Kidney (tissue), 13 donors: ENCODE measurements at regions not wholly inside any gene's neighbourhood (a gene's known extent, or its start where the extent isn't known, plus 50 kb on each side); places are given as distances from the start of the nearest gene placed in this dataset.
A peak's percentile ranks its signal among the peaks of the same experiment; 100 is the strongest.

Source experiments
- DNase-seq, 5 donors: peaks; one replicate each; pipeline ENCODE4 v3.0.0-alpha.2; 2013 to 2020
- FAIRE-seq: peaks from 2 replicates; lab custom pipeline; 2012; peaks lifted over from hg19 to GRCh38; lab: Jason Lieb, UNC
- H3K27ac ChIP-seq, 2 donors: one replicate each; pipeline ENCODE4 v1.7.0; 2013; ENCODE audit warnings: low read depth in 2 of 2, low read length in 2 of 2, inconsistent platforms in 1 of 2
- H3K27me3 ChIP-seq: one replicate; pipeline ENCODE4 v1.7.1; 2013; ENCODE audit warnings: low read length, inconsistent platforms; ENCODE audit not compliant: control insufficient read depth, insufficient read depth
- H3K36me3 ChIP-seq, 3 donors: one replicate each; pipeline versions ENCODE4 v1.7.0 to v1.7.1; 2013; ENCODE audit warnings: low read length in 3 of 3, control low read depth in 1 of 3, inconsistent platforms in 1 of 3; ENCODE audit not compliant: insufficient read depth in 3 of 3, control insufficient read depth in 2 of 3
- H3K4me1 ChIP-seq, 3 donors: one replicate each; pipeline versions ENCODE4 v1.7.0 to v1.7.1; 2013; ENCODE audit warnings: low read length in 3 of 3, inconsistent platforms in 1 of 3, low read depth in 1 of 3; ENCODE audit not compliant: control insufficient read depth in 2 of 3, insufficient read depth in 2 of 3
- H3K4me3 ChIP-seq, 3 donors: one replicate each; pipeline versions ENCODE4 v1.7.0 to v1.8.1; 2013; ENCODE audit warnings: low read length in 3 of 3, control low read depth in 1 of 3, inconsistent platforms in 1 of 3
- H3K9ac ChIP-seq, 3 donors: one replicate each; pipeline versions ENCODE4 v1.7.0 to v1.7.1; 2013; ENCODE audit warnings: low read length in 3 of 3, control low read depth in 1 of 3, inconsistent platforms in 1 of 3
- H3K9me3 ChIP-seq, 3 donors: one replicate each; pipeline versions ENCODE4 v1.7.0 to v1.7.1; 2013; ENCODE audit warnings: low read length in 3 of 3, control low read depth in 1 of 3, inconsistent platforms in 1 of 3; ENCODE audit not compliant: control insufficient read depth in 2 of 3, insufficient read depth in 1 of 3
- CTCF ChIP-seq: IDR thresholded peaks from 3 replicates; pipeline ENCODE4 v1.5.1; 2012; ENCODE audit warnings: mild to moderate bottlenecking, moderate library complexity, borderline replicate concordance; ENCODE audit not compliant: insufficient read depth; ENCODE audit errors: extremely low read depth
- intact Hi-C: fragments of 100-400 bp; cut with DNase I; formaldehyde crosslinking; loops from one replicate; pipeline ENCODE4 v1.11.1; 2022
- donor health status: control.
- donor health status: control.
- donor health status: control.
- donor health status: control.
- donor health status: control.
- donor health status: DM: yes; HTN: yes; CAD: no.
- donor health status: Normal renal cell carcinoma (clear cell type).

- no peak overlapping the region for H3K4me3 ChIP-seq
- no peaks in the 10 kb centered on the region for H3K9me3 ChIP-seq
- FAIRE-seq (no peak), DNase-seq (no peak)
- no peaks in the 10 kb centered on the region for H3K36me3 ChIP-seq
- H3K4me1 ChIP-seq, result no peaks in the 10 kb centered on the region
- no peaks in the 10 kb centered on the region for H3K27me3 ChIP-seq
- intact Hi-C loops, result no loop called here
- no peak overlapping the region for H3K9ac ChIP-seq
- no peak for TF ChIP-seq CTCF
- no peak overlapping the region for H3K27ac ChIP-seq
These were observed 168.0 kb downstream of the SNX10 start for GRCh38 chr7:26459540-26460193.

GRCh38 chr7:26460351-26461085 is 168.9 kb downstream of the SNX10 start:
- Histone ChIP-seq H3K36me3 (no peaks in the 10 kb centered on the region), H3K9me3 (no peaks in the 10 kb centered on the region), H3K27me3 (no peaks in the 10 kb centered on the region), H3K9ac (no peak overlapping the region), H3K4me1 (no peaks in the 10 kb centered on the region), H3K4me3 (no peak overlapping the region), H3K27ac (no peak overlapping the region)
- TF ChIP-seq CTCF, result no peak
- DNase-seq, result peak in 1 of 5 donors; percentile 34
- FAIRE-seq, result no peak
- intact Hi-C loops, result no loop called here

GRCh38 chr7:26461518-26461917 is 169.9 kb downstream of the SNX10 start:
- FAIRE-seq (no peak), DNase-seq (no peak)
- Histone ChIP-seq H3K4me1 (no peaks in the 10 kb centered on the region), H3K36me3 (no peaks in the 10 kb centered on the region), H3K27ac (no peak overlapping the region), H3K9me3 (no peaks in the 10 kb centered on the region), H3K9ac (no peak overlapping the region), H3K27me3 (no peaks in the 10 kb centered on the region), H3K4me3 (no peak overlapping the region)
- no peak for TF ChIP-seq CTCF
- intact Hi-C loops, result no loop called here
